ENCODE measurements at regions not wholly inside any gene's neighbourhood (a gene's known extent, or its start where the extent isn't known, plus 50 kb on each side); places are given as distances from the start of the nearest gene placed in this dataset.

DNA sequence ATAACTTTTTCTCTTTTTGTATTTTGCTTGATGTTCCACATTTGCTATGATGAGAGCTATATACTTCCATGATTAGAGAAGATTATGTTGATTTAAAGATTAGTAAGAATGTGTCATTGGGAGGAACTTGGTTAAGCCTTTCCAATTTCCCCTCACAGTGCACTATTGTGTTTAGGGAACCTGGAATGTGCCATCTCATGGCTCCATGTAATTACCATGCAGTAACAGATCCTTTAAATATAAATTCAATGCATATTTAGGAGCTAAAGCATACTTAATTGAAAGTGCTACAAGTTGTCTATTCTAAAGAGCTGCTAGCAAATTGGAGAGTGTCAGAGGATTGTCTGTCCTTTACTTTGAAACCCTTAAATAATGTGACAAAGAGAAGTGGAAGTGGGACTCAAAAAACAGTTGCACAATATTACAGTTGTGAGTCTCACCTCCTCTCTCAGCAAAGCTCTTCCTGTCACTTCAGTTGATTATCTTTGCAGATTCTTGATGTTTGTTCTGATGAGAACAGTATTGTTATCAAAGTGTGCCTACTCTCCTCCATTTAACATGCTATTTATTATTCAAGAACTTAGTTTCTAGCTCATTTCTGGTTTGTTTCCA, 1162.7 kb upstream of the ZEB2 start:
- no peak for DNase-seq

DNA sequence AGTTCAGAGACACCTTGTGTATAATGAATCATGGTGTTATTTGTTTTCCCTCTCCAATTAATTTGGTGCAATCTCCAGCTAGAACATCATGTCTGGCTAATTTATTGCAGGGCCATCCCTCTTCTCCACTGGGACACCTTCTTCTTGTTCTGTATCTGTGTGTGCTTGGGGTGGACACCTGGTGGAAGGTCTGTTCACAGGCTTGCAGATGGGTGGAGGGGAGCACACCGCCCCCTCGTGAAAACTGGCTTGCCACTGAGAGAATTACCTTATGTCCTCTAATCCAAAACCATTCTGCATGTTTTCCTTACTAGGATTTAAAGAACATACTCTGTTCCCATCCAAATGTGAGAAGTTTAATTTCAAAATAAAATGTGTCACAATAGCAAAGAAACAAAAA, 1160.4 kb upstream of the ZEB2 start:
- DNase-seq: no peak

DNA sequence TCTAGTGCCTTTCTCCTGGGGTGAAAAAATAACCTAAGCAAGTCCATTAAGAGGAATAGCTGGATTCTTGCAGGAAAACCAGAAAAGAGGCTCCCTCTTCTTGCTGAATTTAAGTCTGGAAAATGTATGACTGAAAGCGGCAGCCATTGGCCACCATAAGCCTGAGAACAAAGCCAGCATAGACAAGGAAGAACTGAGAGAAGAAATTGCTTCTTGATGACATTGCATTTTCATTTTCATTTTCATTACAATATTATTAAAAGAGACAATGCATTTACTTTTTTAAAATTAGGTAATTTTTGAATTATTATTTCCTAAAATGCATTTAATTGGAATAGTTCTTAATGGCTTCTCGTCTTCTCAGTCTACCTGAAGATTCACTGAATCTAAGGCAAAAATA, 1157.5 kb upstream of the ZEB2 start:
- DNase-seq: no peak

DNA sequence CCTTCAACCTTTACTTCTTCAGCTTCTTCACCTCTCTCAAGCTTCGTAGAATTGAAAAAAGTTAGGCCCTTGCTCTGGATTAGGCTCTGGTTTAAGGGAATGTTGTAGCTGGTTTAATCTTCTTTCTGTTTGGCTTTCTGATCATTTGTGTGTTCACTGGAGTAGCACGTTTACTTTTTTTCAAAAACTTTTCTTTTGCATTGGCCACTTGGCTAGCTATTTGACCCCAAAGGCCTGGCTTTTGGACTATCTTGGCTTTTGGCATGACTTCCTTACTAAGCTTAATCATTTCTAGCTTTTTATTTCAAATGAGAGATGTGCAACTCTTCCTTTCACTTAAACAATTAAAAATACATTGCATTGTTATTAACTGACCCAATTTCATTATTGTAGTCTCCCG, 1154.8 kb upstream of the ZEB2 start:
- no peak for DNase-seq

DNA sequence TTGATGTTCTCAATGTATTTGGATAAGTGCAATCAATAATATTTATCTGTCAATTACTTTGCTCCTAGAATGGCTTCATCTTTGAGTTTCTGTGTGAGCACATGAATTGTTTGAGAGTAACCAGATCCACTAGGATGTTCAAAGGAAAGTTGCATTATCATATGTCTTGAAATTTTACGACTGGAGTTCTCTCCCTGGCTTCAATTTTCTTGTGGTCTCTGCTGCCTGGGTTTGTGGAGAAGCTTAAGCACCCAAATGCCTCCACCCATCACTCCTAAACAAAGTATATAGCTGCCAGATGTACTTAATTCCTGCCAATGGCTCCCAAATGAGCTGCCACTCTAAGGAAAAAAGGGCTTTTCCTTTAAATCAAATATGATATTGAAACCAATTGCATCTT, 1149.4 kb upstream of the ZEB2 start:
- DNase-seq: no peak

DNA sequence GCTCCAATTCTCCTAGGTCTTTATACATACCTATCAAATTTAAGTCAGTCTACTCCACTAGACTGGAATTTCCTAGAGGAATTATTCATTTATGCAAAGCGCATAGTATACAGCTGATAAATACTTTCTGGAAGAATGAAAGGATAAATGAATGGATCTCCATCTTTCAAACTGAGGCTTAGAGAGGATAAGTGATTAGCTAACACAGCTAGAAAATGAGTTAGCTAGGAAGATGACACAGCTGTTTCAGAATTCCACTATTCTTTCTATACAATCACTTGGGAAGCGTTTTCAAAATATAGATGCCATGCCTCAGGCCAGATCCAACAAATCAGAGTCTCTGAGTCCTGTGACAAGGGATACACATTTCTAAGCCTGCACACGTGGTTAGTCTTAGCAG, 1146.6 kb upstream of the ZEB2 start:
- DNase-seq: no peak

DNA sequence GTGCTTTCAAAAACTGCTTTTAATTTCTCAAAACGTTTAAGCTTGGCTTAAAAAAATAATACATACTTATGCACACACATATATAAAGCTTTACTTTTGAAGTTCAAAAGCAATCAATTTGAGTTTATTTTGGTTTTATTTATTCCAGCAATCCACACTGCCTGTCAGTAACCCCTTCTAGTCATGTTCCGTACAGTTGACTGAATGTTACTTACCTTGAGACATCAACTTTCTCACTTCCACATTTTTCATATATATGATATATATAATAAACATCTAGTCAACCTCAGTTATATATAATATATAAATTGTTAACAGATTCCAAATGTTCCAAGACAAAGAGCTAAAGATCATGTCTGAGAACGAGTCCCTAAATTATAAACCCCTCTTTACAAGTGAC, 1137.3 kb upstream of the ZEB2 start:
- DNase-seq: no peak

DNA sequence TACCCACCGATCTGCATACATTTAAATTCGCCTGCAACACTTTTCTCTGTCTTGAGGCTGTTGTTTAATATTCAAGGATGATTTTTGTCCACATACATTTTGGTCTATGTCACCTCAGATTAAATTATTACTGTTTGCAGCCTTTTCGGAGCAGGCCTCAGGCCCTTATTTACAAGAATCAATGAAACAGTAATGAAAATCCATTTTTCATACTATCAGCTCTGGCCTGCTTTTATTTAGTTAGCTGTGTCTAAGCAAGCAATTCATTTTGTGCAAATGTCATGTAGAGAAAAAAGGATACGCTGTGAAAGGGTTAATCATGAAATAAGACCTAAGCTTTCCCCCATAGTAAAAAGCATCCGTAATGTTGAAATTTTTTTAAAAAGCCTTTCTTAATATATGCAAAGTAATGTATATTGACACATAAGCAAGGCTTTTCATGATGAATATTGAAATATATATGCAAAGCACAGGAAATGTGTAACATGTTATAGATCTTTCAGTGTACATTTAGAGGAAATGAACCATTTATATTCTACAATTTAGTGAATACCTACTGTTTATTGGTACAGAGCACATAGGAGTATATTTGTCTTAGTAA, 1135.3 kb upstream of the ZEB2 start:
- DNase-seq: no peak

DNA sequence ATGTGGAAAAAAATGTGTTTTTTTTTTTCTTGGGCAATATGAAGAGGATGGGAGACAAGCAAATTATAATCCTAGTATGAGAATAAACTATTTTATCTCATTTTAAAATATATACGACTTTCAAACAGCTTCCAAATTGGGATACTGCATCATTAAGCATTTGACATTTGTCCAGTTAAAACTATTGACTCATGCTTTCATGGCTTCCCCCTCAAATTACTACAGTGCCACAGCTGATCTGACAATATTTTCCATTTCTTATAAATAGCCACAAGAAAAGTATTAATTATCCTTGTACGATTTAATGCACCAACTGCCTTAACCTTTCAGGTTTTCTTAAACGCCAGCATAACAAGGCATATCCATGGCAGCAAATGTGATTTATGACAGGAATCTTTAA, 1134.8 kb upstream of the ZEB2 start:
- no peak for DNase-seq

DNA sequence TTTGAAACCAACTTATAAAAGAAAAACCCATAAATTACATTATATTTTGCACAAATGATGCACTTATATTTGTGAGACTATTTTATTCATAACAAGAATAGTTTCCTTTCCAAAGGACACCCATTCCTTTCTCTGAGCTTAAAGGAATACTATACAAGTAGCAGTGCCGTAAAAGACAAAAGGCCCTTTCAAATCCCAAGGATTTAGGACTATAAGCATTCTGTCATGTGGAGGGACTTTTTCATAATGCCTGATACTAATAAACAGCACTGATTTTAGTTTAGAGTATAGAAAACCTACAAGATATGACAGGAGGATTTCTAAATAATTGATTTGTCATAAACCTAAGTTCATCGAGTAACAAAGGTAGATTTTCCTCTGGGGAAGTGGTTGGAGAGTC, 1134.2 kb upstream of the ZEB2 start:
- DNase-seq: no peak

DNA sequence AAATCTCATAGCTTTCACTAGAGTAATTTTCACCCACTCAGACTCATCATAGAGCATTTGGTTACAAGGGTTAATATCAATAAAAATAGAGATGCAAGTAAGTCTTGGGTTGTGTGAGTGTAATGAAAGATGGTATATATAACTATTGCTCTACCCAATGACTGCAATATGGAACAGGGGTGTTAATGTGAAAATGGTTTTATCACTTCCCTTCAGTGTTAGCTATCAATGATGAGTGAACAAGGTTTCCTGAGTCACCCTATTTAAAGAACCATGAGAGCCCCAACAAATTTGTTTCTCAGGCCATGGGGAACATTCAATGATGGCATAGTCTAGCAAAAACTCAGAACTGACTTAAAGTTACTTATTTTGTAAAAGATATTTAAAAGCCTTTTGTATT, 1133.6 kb upstream of the ZEB2 start:
- DNase-seq: no peak

DNA sequence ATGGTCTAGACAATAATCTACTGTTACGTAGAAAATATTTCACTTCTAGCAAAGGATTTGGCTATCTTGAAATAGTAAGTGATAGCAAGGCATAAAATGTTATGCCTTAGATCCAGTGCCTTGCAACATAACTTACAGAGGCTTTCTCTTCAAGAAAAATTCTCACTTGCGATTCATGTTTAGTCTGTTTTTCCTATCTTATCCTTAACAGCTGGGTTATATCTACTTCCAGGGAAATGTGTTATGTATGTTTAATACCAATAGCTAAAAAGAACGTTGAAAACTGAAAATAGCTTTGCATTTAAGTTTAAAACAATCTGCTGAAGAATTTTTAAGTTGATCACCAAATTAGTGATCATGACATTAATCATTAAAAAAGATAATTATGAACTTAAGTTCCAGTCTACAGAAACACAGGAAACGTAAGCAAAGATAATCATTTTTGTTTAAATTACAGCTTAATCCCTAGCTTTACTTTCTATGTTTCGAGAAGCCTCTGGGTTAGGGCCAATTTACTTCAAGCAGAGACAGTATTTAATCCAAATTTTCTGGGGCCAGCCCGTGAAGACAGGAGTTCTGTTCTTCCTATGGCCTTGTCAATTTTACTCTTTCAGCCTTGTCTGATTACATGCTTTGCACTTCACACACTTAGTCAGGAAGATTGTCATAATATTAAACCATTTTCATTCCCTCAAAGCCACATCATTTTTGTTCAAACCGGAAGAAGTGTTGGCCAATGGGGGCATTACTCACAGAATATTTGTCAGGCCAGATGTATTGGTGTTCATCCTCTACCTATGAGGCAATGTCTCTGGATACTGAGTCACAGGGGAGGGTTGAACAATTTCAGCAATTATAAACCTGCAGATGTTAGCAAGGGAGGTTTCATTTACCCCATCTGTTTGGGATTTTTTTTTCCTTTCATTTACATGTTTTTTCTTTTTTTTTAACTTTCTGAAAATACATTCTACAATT, 1132.9 kb upstream of the ZEB2 start:
- no peak for DNase-seq

DNA sequence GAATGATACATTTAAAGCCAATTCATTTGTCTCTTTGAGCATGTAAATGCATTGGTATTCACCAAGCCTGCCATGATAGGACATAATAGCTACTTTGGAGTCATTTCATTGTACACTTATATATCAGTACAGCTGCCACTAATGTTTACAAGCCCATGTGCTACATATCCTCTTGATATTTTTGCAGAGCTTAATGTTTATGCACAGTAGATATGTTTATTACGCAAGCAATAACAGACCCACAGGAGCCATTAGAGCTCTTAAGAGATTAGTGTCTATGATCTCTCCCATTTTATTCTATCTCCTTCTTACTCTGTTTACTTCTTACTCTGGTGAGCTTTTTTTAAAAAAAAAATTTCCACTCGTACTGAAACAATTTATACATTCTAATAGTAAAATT, 1132.1 kb upstream of the ZEB2 start:
- DNase-seq: no peak

DNA sequence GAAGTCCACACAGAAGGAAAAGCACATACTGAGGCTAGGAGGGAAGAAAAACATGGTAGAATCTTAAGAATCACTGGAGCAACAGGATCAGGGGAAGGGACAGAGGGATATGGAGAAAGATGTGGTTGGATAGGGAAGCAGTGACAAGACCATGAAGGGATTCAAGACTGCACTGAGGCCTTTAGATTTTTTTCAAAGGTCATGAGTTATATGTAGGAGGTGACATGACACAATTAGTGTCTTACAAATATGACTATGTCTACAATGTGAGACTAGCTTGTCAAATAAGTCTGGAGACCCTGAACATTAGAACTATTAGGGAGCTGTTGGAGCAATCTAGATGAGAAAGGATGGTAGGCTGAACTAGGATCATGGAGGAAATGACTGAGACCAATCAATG, 1130.3 kb upstream of the ZEB2 start:
- DNase-seq: no peak

DNA sequence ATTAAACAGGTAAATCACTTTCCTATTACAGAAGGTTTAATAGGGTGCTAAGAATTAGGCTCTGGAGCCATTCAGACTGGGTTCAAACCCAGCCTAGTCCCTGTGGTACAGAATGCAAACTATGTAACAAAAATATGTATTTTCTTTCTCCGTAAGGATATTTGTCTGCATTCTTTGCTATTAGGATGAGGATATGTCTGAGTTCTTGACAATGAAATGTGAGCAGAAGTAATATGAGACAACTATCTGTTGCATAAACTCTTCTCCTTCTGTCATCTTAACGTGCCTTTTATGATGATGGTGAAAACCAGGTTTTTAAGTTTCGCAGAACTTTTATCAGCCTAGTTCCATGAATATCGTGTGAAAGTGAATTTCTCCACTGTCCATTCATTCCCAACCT, 1129.1 kb upstream of the ZEB2 start:
- DNase-seq: no peak

DNA sequence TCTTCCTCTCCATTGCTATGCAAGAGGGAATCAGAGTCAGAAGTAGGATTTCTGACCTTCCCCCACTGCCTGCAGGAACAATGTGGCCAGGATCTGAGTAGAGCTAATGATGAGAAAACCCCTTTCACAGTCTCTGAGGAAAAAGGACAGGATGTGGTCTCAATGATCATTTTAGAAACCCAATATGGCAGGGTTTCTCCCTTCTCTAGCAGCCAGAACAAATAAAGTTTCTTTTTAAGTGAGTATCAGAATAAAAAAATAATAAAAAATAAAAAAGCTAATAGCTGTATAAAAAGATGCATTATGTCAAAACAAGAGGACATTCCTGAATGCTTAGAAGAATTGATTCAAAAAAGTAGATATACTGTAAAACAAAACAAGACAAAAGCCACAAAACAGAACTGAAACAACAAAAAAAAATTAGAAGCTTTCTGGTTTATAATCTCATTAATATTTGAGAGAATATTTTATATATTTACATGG, 1124.9 kb upstream of the ZEB2 start:
- no peak for DNase-seq

DNA sequence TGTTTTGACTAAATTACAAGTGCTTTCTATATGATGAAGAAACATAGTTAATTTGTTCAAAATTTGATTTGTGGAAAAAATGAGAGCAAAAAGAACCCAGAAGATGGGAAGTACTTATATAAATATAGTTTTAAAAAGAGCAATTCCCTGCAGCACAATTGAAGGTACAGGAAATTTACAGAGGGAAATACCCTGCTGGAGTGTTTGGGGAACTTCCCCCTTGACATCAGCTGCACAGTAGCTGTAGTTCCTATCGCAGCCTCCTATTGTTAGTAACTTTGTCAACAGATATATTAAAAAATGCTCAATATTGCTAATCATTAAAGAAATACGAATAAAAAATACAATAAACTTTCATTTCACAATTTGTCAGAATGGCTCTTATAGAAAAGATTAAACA, 1118.8 kb upstream of the ZEB2 start:
- DNase-seq: no peak

DNA sequence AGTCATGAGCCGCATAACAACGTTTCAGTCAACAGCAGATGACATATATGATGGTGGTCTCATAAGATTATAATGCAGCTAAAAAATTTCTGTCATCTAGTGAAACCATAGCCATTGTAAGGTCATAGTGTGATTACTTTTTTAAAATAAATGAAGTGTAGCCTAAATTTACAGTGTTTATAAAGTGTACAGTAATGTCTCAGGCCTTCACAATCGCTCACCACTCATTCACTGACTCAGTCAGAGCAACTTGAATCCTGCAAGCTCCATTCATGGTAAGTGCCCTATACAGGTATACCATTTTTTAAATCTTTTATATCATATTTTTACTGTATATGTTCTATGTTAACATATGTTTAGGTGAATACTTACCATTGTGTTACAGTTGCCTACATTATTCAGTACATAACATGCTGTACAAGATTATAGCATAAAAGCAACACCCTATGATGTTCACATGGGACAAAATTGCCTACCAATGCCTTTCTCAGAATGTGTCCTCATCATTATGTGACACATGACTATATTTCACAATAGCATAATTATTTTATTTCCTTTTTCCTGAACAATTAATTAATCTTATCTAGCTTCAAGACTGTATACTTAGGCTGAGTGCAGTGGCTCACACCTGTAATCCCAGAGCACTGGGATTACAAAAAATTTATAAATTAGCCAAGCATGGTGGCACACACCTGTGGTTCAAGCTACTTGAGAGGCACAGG, 1115.9 kb upstream of the ZEB2 start:
- DNase-seq: no peak

DNA sequence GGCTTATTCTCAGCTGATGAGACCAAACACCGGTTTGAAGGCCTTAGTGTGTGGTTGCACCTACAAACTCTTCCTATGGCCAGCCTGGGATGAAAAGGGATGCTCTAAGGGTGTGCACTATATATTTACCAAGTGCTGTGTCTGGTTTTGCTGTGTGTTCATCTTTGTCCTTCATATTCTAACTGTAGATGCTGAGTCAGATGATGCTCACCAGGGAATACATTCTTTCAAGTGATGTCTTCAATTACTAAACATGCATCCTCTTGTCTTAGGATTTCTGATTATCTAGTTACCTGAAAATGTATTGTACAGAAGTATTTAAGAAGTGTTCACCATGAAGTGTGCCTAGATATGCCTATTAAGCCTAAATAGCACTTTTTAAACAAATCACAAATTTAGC, 1111.6 kb upstream of the ZEB2 start:
- no peak for DNase-seq

DNA sequence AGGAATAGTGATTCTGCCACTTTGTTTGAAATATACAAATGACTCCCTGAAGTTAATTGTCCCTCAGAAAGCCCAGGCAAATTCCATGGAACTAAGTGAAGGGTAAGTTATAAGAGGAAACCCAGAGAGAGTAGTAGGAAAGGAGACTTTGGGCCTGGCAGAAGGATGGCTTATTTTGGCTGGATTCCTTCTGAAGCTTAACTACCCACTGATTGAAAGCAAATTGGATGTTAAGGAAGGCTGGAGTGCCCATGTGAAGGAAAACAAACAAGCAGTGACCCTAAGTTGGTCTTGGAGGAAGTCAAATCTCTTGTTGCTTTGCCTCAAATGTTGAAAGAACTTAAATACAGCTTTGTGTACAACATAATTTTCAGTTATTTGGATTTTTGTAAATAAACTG, 1106.4 kb upstream of the ZEB2 start:
- DNase-seq: no peak

DNA sequence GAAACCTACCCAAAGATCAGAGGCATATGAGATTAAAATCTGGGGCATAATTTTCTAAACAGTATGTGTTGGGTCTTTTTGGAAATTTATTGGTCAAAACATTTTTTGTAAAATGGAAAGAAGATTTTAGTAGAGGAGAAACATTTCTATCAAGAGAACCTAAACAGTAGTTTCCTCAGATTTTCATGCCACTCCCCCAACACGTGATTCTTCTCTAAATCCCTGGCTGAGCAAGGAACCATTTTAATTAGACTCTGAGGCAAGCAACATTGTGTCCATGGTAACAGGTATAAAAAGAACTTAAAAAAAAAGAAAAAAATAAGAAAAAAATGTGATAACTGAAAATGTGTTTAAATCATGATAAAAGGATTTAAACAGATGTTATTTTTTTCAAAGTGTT, 1105.2 kb upstream of the ZEB2 start:
- DNase-seq: no peak

DNA sequence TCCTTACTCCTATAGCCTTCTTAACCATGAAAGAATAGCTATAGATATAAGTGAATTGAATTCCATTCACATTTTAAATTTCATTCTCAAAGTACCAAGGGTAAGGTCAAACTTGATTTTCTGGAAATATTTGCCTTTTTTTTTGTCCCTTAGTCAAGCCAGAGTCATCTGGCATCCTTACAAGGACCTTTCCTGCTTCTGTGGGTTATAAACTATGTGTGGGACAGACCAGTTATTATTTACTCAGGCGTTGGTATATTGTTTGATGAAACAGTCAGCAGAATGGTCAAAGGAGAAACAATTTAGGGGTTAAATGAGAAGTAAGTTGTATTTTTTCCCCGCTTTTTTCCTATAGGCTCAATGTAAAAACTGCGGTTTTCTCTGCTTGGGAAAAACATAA, 1103.2 kb upstream of the ZEB2 start:
- no peak for DNase-seq

DNA sequence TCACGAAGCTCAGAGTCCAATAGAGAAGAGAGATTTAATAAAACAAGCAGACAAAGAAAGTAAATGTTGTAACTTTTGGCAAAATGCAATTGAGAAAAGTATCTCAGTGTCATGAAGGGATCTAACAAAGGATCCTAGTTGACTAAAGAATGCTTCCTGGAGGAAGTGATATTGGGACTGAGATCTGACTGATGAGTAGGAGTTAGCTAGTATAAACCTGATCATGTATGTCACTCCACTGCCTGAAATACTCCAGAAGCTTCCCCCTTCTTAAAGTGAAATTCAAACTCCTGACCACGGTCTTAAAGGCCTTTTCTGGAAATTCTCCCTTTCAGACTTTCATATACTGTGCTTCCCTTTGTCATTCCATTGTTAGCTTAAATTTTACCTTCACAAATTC, 1102.4 kb upstream of the ZEB2 start:
- no peak for DNase-seq

Measured in skin of body (tissue), 1 donor.